Spleen (tissue), 7 donors: ENCODE measurements at regions not wholly inside any gene's neighbourhood (a gene's known extent, or its start where the extent isn't known, plus 50 kb on each side); places are given as distances from the start of the nearest gene placed in this dataset.

Experiments
- CTCF ChIP-seq, 11 experiments: fragments of 200-600 bp in 7 of 11; fragments of 450-650 bp in 4 of 11; sonication (generic) in 4 of 11; IDR thresholded peaks in 8 of 11; conservative IDR thresholded peaks in 3 of 11; 1 replicate in 7 of 11; 2 replicates in 4 of 11; pipeline versions ENCODE4 v1.4.0 to v1.8.0; 2016 to 2021; ENCODE audit warnings: antibody characterized with exemption in 11 of 11, inconsistent platforms in 4 of 11, mild to moderate bottlenecking in 1 of 11
- POLR2A ChIP-seq, 3 donors: fragments of 450-650 bp; IDR thresholded peaks; one replicate each; pipeline ENCODE4 v1.5.1; 2017; ENCODE audit warnings: antibody characterized with exemption in 3 of 3, mild to moderate bottlenecking in 1 of 3
- POLR2AphosphoS5 ChIP-seq, 3 donors: sonication (generic); formaldehyde crosslinking; IDR thresholded peaks; one replicate each; pipeline ENCODE4 v1.5.1; 2017; ENCODE audit warnings: antibody characterized with exemption in 3 of 3
- donor health status: DM: no; HTN: no; CAD: no; lungs with moderate emphysema.
- donor health status: DM: no; HTN: no; CAD: no.
- donor health status: DM: no; HTN: no; CAD: no.

DNA sequence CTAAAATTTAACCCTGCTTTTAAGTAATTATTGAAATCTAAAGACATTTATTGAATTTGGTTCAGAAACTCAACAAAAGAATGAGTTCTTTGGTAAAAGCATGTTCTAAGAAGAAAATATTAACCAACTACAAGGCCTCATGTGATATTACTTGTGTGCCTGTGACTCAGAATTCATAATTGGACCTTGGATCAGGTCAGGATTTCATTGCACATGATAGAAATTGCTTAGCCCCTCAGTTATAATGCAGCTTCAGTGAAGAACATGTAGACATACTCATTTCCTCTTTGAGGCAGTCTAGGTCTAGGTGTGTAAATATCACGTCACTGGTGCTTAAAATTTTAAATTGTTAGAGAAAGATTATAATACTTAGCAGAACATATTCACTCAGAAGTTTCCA lies 410.0 kb upstream of the SOX9 start:
- TF ChIP-seq POLR2A (IDR thresholded peaks at IDR 0.05) = no peak
- TF ChIP-seq CTCF (IDR thresholded peaks at IDR 0.05 in 8 of 11, conservative IDR thresholded peaks at IDR 0.05 in 3 of 11) = no peak
- TF ChIP-seq POLR2AphosphoS5 (IDR thresholded peaks at IDR 0.05) = no peak
